Medulla oblongata (tissue), 1 donor: ENCODE measurements at regions not wholly inside any gene's neighbourhood (a gene's known extent, or its start where the extent isn't known, plus 50 kb on each side); places are given as distances from the start of the nearest gene placed in this dataset.

Experiments
- DNase-seq: peaks from one replicate; pipeline ENCODE4 v3.0.0-alpha.2; 2015; ENCODE audit errors: extremely low spot score

GRCh38 chr1:106954661-106955229, 101.7 kb upstream of the PRMT6 start:
- DNase-seq, result no peak

- no peak for DNase-seq
Measured at GRCh38 chr1:106956721-106957120, 99.8 kb upstream of the PRMT6 start.

GRCh38 chr1:106957795-106958194, 98.7 kb upstream of the PRMT6 start:
- no peak for DNase-seq

GRCh38 chr1:106960412-106960811, 96.1 kb upstream of the PRMT6 start:
- DNase-seq, result no peak

DNA sequence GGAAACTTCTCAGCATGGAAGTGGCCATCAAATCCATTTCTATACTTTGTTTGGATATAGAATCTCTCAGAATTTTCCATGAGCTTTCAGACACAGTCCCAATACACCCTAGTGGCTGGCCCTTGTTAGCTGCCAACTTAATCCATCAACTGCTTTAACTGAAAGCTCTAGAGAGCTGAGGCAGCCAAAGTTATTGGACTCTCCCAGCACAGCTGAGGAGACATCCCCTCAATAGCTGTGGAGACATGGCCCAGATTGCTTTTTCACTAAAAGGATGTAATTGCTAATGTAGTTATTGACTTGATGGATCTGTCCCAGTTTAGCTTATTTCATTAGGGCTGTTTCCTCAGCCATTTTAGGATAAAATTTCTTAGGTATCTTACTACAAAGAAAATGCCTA, 94.8 kb upstream of the PRMT6 start:
- no peak for DNase-seq

DNA sequence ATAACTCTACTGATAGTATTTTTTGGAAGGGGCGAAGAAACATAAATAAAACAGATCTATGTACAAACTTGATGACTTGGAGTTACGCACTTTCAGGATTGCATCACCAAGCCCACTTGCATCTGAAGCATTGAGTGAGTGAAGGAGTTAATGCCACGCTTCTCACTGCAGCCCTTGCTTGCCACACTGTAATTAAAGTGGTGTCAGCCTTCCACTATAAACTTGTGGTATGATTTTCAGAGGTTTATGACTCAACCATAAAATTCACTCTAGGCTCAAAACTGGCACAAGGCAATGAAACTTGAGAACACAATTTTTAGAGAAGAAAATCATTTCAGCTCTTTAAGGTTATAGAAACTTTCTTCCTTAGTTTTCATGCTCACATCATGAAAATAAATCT, 93.9 kb upstream of the PRMT6 start:
- DNase-seq, result no peak

- peak; percentile 9 for DNase-seq
Measured at GRCh38 chr1:106964495-106964894, 92.0 kb upstream of the PRMT6 start.

DNA sequence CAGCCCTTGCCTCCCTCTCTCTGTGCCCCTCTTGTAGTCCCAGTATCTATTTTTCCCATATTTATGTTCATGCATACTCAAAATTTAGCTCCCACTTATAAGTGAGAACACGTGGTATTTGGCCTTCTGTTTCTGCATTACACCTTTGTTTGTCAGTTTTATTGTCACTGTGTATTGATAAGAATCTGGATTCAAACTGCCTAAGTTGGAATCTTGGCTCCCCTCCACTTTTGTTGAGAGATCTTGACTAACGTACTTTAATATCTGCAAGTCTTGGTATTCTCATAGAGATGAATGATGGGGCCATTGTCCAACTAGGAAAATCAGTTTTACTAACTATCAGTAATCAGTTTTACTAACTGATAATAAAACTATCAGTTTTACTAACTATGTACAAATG, 87.8 kb upstream of the PRMT6 start:
- DNase-seq, result no peak

DNA sequence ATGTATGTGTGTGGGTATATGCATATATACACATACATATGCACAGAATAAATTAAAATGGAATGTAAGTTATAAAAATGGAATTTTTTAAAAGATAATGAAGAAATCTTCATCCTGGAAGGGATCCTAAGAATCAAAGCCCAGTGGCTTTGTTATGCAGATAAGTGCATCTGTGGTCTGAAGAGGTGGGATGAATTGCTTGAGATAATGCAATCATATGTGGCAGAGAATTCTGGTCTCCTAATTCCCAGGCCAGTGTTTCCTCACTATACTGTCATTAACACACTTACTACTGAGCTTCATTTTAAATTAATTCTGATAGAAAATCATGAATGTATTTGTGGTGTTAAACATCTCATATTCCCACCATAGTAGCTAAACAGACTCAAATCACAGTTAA, 86.7 kb upstream of the PRMT6 start:
- DNase-seq, result no peak

DNA sequence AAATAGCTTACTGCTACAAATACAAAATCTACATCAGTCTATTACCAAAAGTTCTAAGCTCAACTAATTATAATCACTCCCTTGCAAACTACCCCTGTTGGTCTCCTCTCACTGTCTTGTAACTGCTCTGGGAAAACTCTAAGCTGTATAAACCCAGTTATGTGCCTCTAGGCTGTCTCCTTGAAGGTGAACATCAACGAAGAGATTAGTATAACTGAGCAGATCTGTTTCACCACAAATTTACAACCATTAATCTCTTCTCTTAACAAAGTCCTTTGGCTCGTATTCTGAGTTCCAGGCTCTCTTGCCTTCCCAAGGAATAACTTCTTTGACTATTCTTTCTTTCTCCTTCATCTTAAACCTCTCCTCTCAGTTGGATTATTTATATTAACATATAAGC, 84.4 kb upstream of the PRMT6 start:
- no peak for DNase-seq

GRCh38 chr1:106975944-106976343, 80.5 kb upstream of the PRMT6 start:
- no peak for DNase-seq

- no peak for DNase-seq
Measured at GRCh38 chr1:106978477-106979322, 77.8 kb upstream of the PRMT6 start.

DNA sequence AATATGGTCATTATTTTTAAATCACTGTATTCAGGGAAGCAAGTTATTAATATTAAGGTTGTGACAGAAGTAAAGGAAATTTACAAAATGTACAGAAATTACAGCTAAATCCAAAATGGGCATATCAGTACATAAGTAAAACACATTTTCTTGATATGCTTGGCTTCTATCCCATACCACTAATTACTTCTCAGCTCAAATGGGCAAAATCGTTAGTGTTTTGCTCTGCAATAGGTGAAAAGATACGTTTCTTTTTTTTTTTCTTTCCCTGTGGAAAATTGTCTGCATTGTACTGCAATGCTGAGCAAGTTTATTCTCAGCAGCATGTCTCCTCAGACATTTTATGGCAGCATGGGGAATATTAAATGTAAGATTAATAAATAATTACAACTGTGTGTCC, 77.1 kb upstream of the PRMT6 start:
- DNase-seq, result no peak

DNA sequence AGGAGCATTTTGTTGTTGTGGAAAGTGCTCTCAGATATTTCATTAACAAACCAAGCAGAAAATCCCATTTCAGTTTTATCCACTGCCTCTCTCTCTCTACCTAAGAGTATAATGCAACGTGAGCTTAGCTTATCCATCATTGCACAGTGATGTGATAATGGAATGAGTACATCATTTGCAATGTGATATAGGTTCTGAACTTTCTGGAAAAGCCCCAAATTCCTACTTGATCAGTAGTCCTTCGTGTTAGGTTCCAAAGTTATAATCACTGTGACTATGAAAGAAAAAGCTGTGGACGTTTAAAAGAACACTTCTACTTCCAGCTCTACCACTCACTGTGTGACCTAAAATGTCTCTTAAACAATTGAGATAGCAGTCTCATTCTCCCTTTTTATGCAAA, 76.4 kb upstream of the PRMT6 start:
- no peak for DNase-seq

- DNase-seq, result no peak
Measured at GRCh38 chr1:106984801-106985200, 71.7 kb upstream of the PRMT6 start.

DNA sequence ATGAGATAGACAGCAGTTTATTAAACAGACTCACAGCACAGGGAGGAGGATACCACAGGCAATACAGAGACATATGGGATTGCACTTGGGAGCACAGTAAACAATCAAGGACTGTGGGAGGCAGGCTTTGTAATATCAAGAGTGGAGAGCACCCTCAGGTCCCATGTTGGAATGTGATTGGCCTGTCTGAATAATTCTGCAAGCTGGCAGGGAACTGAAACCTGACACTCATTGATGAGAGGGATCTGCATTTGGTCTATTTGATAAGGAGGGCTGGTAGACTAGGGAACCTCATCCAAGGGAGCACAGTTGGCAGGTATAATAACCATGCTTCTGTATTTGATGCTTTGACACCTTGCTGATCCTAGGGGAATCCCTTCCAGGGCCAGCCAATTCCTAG, 69.9 kb upstream of the PRMT6 start:
- no peak for DNase-seq

- DNase-seq, result no peak
Measured at GRCh38 chr1:106995970-106996369, 60.5 kb upstream of the PRMT6 start.

GRCh38 chr1:106998431-106999002, 58.0 kb upstream of the PRMT6 start:
- no peak for DNase-seq

- DNase-seq, result no peak
Measured at GRCh38 chr1:107000902-107001301, 55.6 kb upstream of the PRMT6 start.

DNA sequence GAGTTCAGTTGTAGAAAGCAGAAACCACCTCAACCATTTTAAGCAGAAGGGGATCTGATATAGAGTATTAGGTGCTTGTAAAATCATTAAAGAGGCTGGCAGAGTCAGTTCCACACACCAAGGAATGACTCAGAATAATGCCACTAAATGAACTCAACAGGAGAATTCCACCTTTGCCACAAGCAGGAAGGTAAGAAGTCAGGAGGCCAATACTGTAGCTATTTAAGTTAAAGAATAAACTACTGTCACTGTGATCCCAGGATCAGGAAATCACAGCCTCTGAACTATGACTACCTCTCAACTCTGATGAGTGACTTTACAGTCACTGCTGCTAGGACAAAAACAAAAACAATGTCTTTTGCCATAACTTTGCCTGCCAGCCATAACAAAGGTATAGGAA, 52.5 kb upstream of the PRMT6 start:
- DNase-seq, result no peak

DNA sequence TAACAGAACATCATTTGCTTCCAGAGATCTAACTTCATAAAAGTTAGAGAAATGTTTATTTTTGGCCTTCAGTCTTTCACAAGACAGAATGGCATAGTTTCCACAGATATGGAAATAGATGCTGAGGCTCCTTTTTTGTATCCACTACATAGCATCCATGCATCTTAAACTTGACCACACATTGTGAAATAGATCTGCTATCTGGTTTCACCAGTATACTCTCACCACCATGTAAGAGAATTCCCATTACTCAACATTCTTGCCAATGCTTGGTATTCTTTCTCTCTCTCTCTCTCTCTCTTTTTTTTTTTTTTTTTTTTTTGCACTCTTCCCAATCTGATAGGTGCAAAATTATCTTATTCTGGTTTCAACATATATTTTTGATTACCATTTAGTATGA, 52.1 kb upstream of the PRMT6 start:
- DNase-seq, result no peak
